Activated CD4-positive, alpha-beta T cell treated with anti-CD3 and anti-CD28 coated beads, Interleukin-2, amount 10 ng/mL, durations not matched to agents 24 days and 14 days (primary cell): ENCODE measurements at regions not wholly inside any gene's neighbourhood (a gene's known extent, or its start where the extent isn't known, plus 50 kb on each side); places are given as distances from the start of the nearest gene placed in this dataset.

ENCODE experiments used
- DNase-seq: peaks from one replicate; pipeline ENCODE4 v3.0.0; 2022
- H3K27ac Mint-ChIP-seq: one replicate; pipeline ENCODE4 v1.8.0; 2022; ENCODE audit warnings: mild to moderate bottlenecking, mixed read lengths
- H3K27me3 Mint-ChIP-seq: one replicate; pipeline ENCODE4 v1.8.0; 2022; ENCODE audit warnings: mixed read lengths
- H3K36me3 Mint-ChIP-seq: one replicate; pipeline ENCODE4 v1.8.0; 2022; ENCODE audit warnings: low read depth, mild to moderate bottlenecking, mixed read lengths
- H3K4me1 Mint-ChIP-seq: one replicate; pipeline ENCODE4 v1.8.0; 2021; ENCODE audit warnings: mixed read lengths
- H3K4me3 Mint-ChIP-seq: one replicate; pipeline ENCODE4 v1.8.0; 2022; ENCODE audit warnings: mild to moderate bottlenecking, moderate library complexity, mixed read lengths
- H3K9me3 Mint-ChIP-seq: one replicate; pipeline ENCODE4 v1.8.0; 2021; ENCODE audit warnings: mixed read lengths
- intact Hi-C: fragments of 100-400 bp; cut with micrococcal nuclease; formaldehyde crosslinking; loops from one replicate; pipeline ENCODE4 v1.15.1; 2023

DNA sequence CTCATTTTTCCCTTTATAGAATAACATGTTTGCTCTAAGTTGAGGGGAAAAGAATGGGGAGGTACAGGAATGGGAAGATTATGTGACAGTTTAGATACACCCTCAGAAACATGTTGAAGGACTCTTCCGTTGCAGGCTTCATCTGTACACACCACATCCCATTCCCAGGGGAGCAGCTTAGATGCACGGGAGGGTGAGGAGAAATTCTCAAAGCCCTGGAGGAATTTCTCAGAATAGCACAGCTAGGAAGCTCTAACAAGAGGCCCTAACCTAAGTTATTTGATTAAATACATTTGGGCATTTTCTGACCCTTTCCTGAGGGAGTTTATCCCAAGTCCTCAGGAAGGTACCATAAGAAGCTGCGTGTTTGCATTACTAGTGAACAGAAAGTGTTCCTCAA is 660.2 kb upstream of the IGFBP3 start:
- H3K27ac Mint-ChIP-seq = no peak overlapping the region
- no peaks in the 10 kb centered on the region for H3K27me3 Mint-ChIP-seq
- H3K36me3 Mint-ChIP-seq = no peaks in the 10 kb centered on the region
- H3K4me1 Mint-ChIP-seq = no peaks in the 10 kb centered on the region
- H3K4me3 Mint-ChIP-seq = no peak overlapping the region
- DNase-seq = no peak
- intact Hi-C loops = no loop called here
- H3K9me3 Mint-ChIP-seq = no peaks in the 10 kb centered on the region

DNA sequence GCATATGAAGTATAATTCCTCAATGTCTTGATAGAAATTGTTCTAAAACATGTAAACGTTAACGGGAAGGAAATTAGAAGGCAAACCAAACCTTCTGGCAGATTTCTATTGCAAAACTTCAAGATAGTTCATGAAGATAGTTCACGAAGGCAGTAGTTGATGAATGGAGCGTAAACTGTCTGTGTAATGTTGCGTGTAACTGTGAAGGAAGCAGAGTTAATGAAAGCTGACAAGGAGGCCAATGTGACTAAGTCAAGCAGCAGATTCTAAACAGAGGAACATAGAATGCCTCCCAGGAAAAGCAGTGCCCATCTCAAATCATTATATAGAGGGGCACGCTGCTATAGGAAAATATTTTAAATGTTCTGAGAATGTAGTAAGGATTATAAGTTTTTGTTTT is 659.7 kb upstream of the IGFBP3 start:
- intact Hi-C loops = no loop called here
- Mint-ChIP-seq H3K9me3 (no peaks in the 10 kb centered on the region), H3K4me1 (no peaks in the 10 kb centered on the region), H3K36me3 (no peaks in the 10 kb centered on the region), H3K4me3 (no peak overlapping the region), H3K27me3 (no peaks in the 10 kb centered on the region), H3K27ac (no peak overlapping the region)
- no peak for DNase-seq

GRCh38 chr7:46577394-46577793 is 656.3 kb upstream of the IGFBP3 start:
- no peak overlapping the region for H3K4me3 Mint-ChIP-seq
- DNase-seq = no peak
- H3K27me3 Mint-ChIP-seq = no peaks in the 10 kb centered on the region
- no peaks in the 10 kb centered on the region for H3K4me1 Mint-ChIP-seq
- no peaks in the 10 kb centered on the region for H3K36me3 Mint-ChIP-seq
- intact Hi-C loops = no loop called here
- no peak overlapping the region for H3K27ac Mint-ChIP-seq
- H3K9me3 Mint-ChIP-seq = peaks cover 3% of the 10 kb centered on the region

- intact Hi-C loops = no loop called here
- H3K4me1 Mint-ChIP-seq = no peaks in the 10 kb centered on the region
- DNase-seq = no peak
- H3K9me3 Mint-ChIP-seq = peaks cover 7% of the 10 kb centered on the region
- no peaks in the 10 kb centered on the region for H3K36me3 Mint-ChIP-seq
- no peaks in the 10 kb centered on the region for H3K27me3 Mint-ChIP-seq
- H3K27ac Mint-ChIP-seq = no peak overlapping the region
- H3K4me3 Mint-ChIP-seq = no peak overlapping the region
These were observed 655.9 kb upstream of the IGFBP3 start for GRCh38 chr7:46576950-46577349.

DNA sequence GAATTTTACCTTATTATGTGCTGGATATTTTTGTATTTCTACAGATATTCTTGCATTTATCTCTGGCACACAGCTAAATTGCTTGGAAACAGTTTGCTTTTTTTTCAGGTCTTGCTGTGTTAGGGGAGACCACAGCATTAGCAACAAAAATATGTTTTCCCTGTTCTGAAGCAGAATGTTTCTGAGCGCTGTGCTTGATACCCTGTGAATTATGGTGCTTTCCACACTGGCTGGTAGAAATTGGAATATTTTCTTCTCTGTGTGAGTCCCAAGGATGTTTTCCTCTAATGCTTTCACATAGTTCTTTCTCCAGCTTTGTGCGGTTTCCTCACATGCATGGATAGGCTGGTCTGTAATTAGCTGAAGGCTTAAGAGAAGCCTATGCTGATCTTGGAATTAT is 651.6 kb upstream of the IGFBP3 start:
- H3K4me1 Mint-ChIP-seq = no peaks in the 10 kb centered on the region
- intact Hi-C loops = no loop called here

GRCh38 chr7:46571996-46572395 is 650.9 kb upstream of the IGFBP3 start:
- no peak overlapping the region for H3K27ac Mint-ChIP-seq
- intact Hi-C loops = no loop called here
- no peak overlapping the region for H3K4me3 Mint-ChIP-seq
- H3K9me3 Mint-ChIP-seq = peaks cover 8% of the 10 kb centered on the region
- DNase-seq = no peak
- H3K27me3 Mint-ChIP-seq = no peaks in the 10 kb centered on the region
- no peaks in the 10 kb centered on the region for H3K36me3 Mint-ChIP-seq
- no peaks in the 10 kb centered on the region for H3K4me1 Mint-ChIP-seq

More for the DNA sequence above, 651.6 kb upstream of the IGFBP3 start:
- no peaks in the 10 kb centered on the region for H3K36me3 Mint-ChIP-seq
- H3K27ac Mint-ChIP-seq = no peak overlapping the region
- H3K4me3 Mint-ChIP-seq = no peak overlapping the region
- peaks cover 8% of the 10 kb centered on the region for H3K9me3 Mint-ChIP-seq
- no peak for DNase-seq
- no peaks in the 10 kb centered on the region for H3K27me3 Mint-ChIP-seq

DNA sequence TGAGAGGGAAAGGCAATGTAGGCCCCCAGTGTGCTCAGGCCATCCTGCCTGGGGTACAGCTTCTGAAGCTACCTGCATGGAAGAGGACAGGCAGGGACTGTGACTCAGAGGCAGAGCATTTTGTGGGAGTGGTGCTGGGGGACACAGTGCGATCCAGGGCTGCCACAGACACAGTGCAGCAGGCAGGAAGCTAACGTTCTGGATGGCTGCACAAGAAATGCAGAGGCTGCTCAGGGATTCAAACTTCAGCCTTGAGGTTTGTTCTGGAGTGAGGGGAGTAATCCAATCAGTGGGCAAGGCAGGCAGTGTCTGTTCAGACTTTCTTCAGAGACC is 648.0 kb upstream of the IGFBP3 start:
- Mint-ChIP-seq H3K4me1 (no peaks in the 10 kb centered on the region), H3K9me3 (peaks cover 8% of the 10 kb centered on the region), H3K4me3 (no peak overlapping the region), H3K36me3 (no peaks in the 10 kb centered on the region), H3K27me3 (no peaks in the 10 kb centered on the region), H3K27ac (no peak overlapping the region)
- DNase-seq = no peak
- intact Hi-C loops = no loop called here

DNA sequence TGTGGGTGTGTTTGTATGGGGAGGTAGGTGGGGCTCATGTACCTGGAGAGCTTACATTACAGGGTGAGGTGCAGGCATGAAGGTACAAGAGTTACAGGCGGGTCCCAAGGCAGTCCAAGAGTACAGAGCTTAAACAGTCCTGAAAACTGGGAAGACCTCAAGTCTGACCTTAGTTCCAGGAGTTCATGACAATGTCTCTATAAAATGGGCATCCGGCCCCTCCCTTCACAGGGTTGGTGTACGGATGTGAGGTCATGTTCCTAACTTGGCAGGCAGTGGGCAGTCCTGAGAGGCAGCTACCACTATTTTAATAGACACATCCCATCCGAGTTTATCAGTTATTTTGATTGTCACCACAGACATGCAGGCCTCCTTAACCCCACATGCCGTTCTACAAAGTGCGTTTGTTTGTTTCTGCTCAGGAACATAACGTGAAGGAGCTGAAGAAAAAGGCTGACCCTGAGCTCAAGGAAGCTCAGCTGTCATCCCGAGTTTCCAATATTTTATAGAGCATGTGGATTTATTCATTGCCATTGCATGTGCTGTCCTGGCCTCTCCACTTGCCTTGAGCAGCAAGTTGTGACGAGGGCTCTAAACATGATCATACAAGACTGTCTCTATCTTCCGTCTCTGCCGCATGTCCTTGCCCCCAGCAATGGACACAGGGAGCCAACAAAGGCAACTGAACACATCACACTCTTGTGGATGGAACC is 647.5 kb upstream of the IGFBP3 start:
- Mint-ChIP-seq H3K27me3 (no peaks in the 10 kb centered on the region), H3K27ac (no peak overlapping the region), H3K36me3 (no peaks in the 10 kb centered on the region), H3K4me1 (no peaks in the 10 kb centered on the region), H3K9me3 (peaks cover 8% of the 10 kb centered on the region), H3K4me3 (no peak overlapping the region)
- no peak for DNase-seq
- intact Hi-C loops = no loop called here

DNA sequence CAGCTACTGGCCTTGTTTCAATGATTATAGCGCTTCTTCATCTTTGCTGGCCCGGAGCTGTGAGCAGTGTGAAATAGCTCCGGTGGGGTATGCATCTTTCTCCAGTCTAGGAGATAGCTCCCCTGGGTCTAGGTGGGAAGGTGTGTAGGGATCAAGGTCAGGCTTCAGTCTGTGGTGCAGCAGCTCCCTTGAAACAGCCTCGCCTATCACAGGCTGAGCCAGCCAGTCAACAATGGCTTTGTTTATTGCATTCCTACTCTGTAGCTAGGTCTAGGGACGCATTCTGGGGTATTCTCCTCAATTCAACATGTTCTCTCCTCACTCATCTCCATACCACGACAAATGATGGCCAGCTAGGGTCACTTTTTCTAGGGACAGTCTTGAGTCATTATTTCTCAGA is 646.8 kb upstream of the IGFBP3 start:
- Mint-ChIP-seq H3K27me3 (no peaks in the 10 kb centered on the region), H3K4me3 (no peak overlapping the region), H3K27ac (no peak overlapping the region), H3K9me3 (peaks cover 5% of the 10 kb centered on the region), H3K4me1 (no peaks in the 10 kb centered on the region), H3K36me3 (no peaks in the 10 kb centered on the region)
- DNase-seq = no peak
- intact Hi-C loops = no loop called here

GRCh38 chr7:46566097-46566774 is 645.2 kb upstream of the IGFBP3 start:
- Mint-ChIP-seq H3K4me3 (no peak overlapping the region), H3K27ac (no peak overlapping the region), H3K4me1 (no peaks in the 10 kb centered on the region), H3K36me3 (no peaks in the 10 kb centered on the region), H3K27me3 (no peaks in the 10 kb centered on the region), H3K9me3 (peaks cover under 1% of the 10 kb centered on the region)
- DNase-seq = no peak
- intact Hi-C loops = no loop called here

GRCh38 chr7:46565253-46566096 is 644.4 kb upstream of the IGFBP3 start:
- Mint-ChIP-seq H3K9me3 (peaks cover 6% of the 10 kb centered on the region), H3K4me3 (no peak overlapping the region), H3K36me3 (no peaks in the 10 kb centered on the region), H3K4me1 (no peaks in the 10 kb centered on the region), H3K27me3 (no peaks in the 10 kb centered on the region), H3K27ac (no peak overlapping the region)
- intact Hi-C loops = no loop called here
- no peak for DNase-seq

GRCh38 chr7:46559194-46559832 is 638.2 kb upstream of the IGFBP3 start:
- H3K9me3 Mint-ChIP-seq = peaks cover 6% of the 10 kb centered on the region
- intact Hi-C loops = no loop called here
- no peak overlapping the region for H3K27ac Mint-ChIP-seq
- no peak for DNase-seq
- no peaks in the 10 kb centered on the region for H3K27me3 Mint-ChIP-seq
- H3K4me1 Mint-ChIP-seq = no peaks in the 10 kb centered on the region
- H3K36me3 Mint-ChIP-seq = no peaks in the 10 kb centered on the region
- H3K4me3 Mint-ChIP-seq = no peak overlapping the region

GRCh38 chr7:46558482-46559193 is 637.6 kb upstream of the IGFBP3 start:
- no peaks in the 10 kb centered on the region for H3K4me1 Mint-ChIP-seq

More at GRCh38 chr7:46558482-46559193, 637.6 kb upstream of the IGFBP3 start:
- Mint-ChIP-seq H3K9me3 (peaks cover 6% of the 10 kb centered on the region), H3K4me3 (no peak overlapping the region), H3K27me3 (no peaks in the 10 kb centered on the region), H3K36me3 (no peaks in the 10 kb centered on the region), H3K27ac (no peak overlapping the region)
- intact Hi-C loops = no loop called here
- no peak for DNase-seq
